Peyer's patch (tissue), 4 donors: ENCODE measurements at regions not wholly inside any gene's neighbourhood (a gene's known extent, or its start where the extent isn't known, plus 50 kb on each side); places are given as distances from the start of the nearest gene placed in this dataset.

Experiments used
- CTCF ChIP-seq, 6 experiments: fragments of 450-650 bp in 4 of 6; fragments of 200-600 bp in 2 of 6; sonication (generic) in 1 of 6; IDR thresholded peaks; one replicate each; pipeline ENCODE4 v1.5.1; 2017 to 2019; ENCODE audit warnings: antibody characterized with exemption in 6 of 6, mild to moderate bottlenecking in 3 of 6, moderate library complexity in 1 of 6
- POLR2A ChIP-seq, 2 donors: fragments of 450-650 bp; IDR thresholded peaks; one replicate each; pipeline ENCODE4 v1.5.1; 2017; ENCODE audit warnings: antibody characterized with exemption in 2 of 2, mild to moderate bottlenecking in 2 of 2, moderate library complexity in 2 of 2

GRCh38 chr9:88034964-88035363 lies 60.6 kb upstream of the CDK20 start:
- TF ChIP-seq CTCF (IDR thresholded peaks at IDR 0.05) (no peak), POLR2A (IDR thresholded peaks at IDR 0.05) (no peak)
